Mesenchymal stem cell (in vitro differentiated cells and primary cell): ENCODE measurements at regions not wholly inside any gene's neighbourhood (a gene's known extent, or its start where the extent isn't known, plus 50 kb on each side); places are given as distances from the start of the nearest gene placed in this dataset.
A peak's percentile ranks its signal among the peaks of the same experiment; 100 is the strongest.

Source experiments
- DNase-seq: peaks from one replicate; pipeline ENCODE4 v3.0.0-alpha.2; 2013
- H2AFZ ChIP-seq: one replicate; pipeline ENCODE4 v1.6.1; 2013; ENCODE audit warnings: low read depth, mild to moderate bottlenecking, control low read depth, inconsistent platforms, low read length, moderate library complexity
- H2AK5ac ChIP-seq: 2 replicates; pipeline ENCODE4 v1.6.1; 2013; ENCODE audit warnings: low read length, moderate library complexity, mild to moderate bottlenecking, inconsistent platforms; ENCODE audit not compliant: severe bottlenecking
- H2BK120ac ChIP-seq: one replicate; pipeline ENCODE4 v1.6.1; 2013; ENCODE audit warnings: low read depth, mild to moderate bottlenecking, inconsistent platforms, low read length, moderate library complexity
- H2BK12ac ChIP-seq, 2 experiments: one replicate each; pipeline ENCODE4 v1.6.1; 2013; ENCODE audit warnings: inconsistent platforms in 2 of 2, low read length in 2 of 2, mild to moderate bottlenecking in 2 of 2, moderate library complexity in 2 of 2, control low read depth in 1 of 2
- H2BK15ac ChIP-seq: one replicate; pipeline ENCODE4 v1.6.1; 2013; ENCODE audit warnings: mild to moderate bottlenecking, low read depth, inconsistent platforms; ENCODE audit not compliant: poor library complexity, severe bottlenecking
- H2BK5ac ChIP-seq: 2 replicates; pipeline ENCODE4 v1.6.1; 2013; ENCODE audit warnings: low read depth, mild to moderate bottlenecking, low read length, control low read depth, inconsistent platforms; ENCODE audit not compliant: poor library complexity, severe bottlenecking
- H3K14ac ChIP-seq, 2 experiments: one replicate each; pipeline ENCODE4 v1.6.1; 2013; ENCODE audit warnings: inconsistent platforms in 2 of 2, low read length in 2 of 2, control low read depth in 1 of 2, mild to moderate bottlenecking in 1 of 2, moderate library complexity in 1 of 2
- H3K18ac ChIP-seq, 2 experiments: one replicate each; pipeline ENCODE4 v1.6.1; 2013; ENCODE audit warnings: inconsistent platforms in 2 of 2, low read length in 2 of 2, control low read depth in 1 of 2, low read depth in 1 of 2, mild to moderate bottlenecking in 1 of 2
- H3K23ac ChIP-seq, 2 experiments: one replicate each; pipeline ENCODE4 v1.6.1; 2013; ENCODE audit warnings: inconsistent platforms in 2 of 2, low read length in 2 of 2, mild to moderate bottlenecking in 2 of 2, moderate library complexity in 2 of 2, control low read depth in 1 of 2
- H3K27ac ChIP-seq: 2 replicates; pipeline ENCODE4 v1.5.1; 2013; ENCODE audit warnings: mild to moderate bottlenecking, moderate library complexity, low read length, control low read depth, inconsistent platforms; ENCODE audit not compliant: poor library complexity, severe bottlenecking
- H3K27me3 ChIP-seq, 2 experiments: 2 replicates each; pipeline versions ENCODE4 v1.6.1 to v1.7.0; 2013; ENCODE audit warnings: low read length in 2 of 2, mild to moderate bottlenecking in 2 of 2, moderate library complexity in 2 of 2, control low read depth in 1 of 2, inconsistent platforms in 1 of 2; ENCODE audit not compliant: control insufficient read depth in 1 of 2, insufficient read depth in 1 of 2
- H3K36me3 ChIP-seq, 2 experiments: 2 replicates each; pipeline versions ENCODE4 v1.6.1 to v1.7.0; 2013; ENCODE audit warnings: low read length in 2 of 2, control low read depth in 1 of 2, inconsistent platforms in 1 of 2, low read depth in 1 of 2, mild to moderate bottlenecking in 1 of 2; ENCODE audit not compliant: insufficient read depth in 2 of 2, control insufficient read depth in 1 of 2
- H3K4ac ChIP-seq, 2 experiments: one replicate each; pipeline ENCODE4 v1.6.1; 2013; ENCODE audit warnings: inconsistent platforms in 2 of 2, low read length in 2 of 2, mild to moderate bottlenecking in 2 of 2, moderate library complexity in 2 of 2, control low read depth in 1 of 2, low read depth in 1 of 2
- H3K4me1 ChIP-seq: 2 replicates; pipeline ENCODE4 v1.6.1; 2013; ENCODE audit warnings: low read depth, low read length, control low read depth; ENCODE audit not compliant: control insufficient read depth, insufficient read depth
- H3K4me2 ChIP-seq: 2 replicates; pipeline ENCODE4 v1.6.1; 2013; ENCODE audit warnings: low read length, mild to moderate bottlenecking, inconsistent platforms; ENCODE audit not compliant: poor library complexity, severe bottlenecking
- H3K4me3 ChIP-seq, 2 experiments: 2 replicates each; pipeline versions ENCODE4 v1.5.1 to v1.7.0; 2013; ENCODE audit warnings: low read length in 2 of 2, mild to moderate bottlenecking in 2 of 2, control low read depth in 1 of 2, low read depth in 1 of 2; ENCODE audit not compliant: insufficient read depth in 1 of 2
- H3K79me1 ChIP-seq: replicated peaks from 2 replicates; pipeline ENCODE4 v1.6.1; 2013; ENCODE audit warnings: mild to moderate bottlenecking, control low read depth, low read length, inconsistent platforms; ENCODE audit not compliant: poor library complexity, severe bottlenecking
- H3K9ac ChIP-seq: 2 replicates; pipeline ENCODE4 v1.7.0; 2013; ENCODE audit warnings: mild to moderate bottlenecking, low read length, moderate library complexity
- H3K9me3 ChIP-seq: 2 replicates; pipeline ENCODE4 v1.7.0; 2013; ENCODE audit warnings: mild to moderate bottlenecking, low read length; ENCODE audit not compliant: control insufficient read depth
- H4K8ac ChIP-seq: one replicate; pipeline ENCODE4 v1.6.1; 2013; ENCODE audit warnings: inconsistent platforms, mild to moderate bottlenecking, low read length, moderate library complexity
- H4K91ac ChIP-seq: one replicate; pipeline ENCODE4 v1.6.1; 2013; ENCODE audit warnings: mild to moderate bottlenecking, low read length, inconsistent platforms
- WGBS: methylation state at CpG from one replicate; pipeline ENCODE4 v1.1.7; 2013; ENCODE audit warnings: mixed read lengths; 5-methylcytosine and 5-hydroxymethylcytosine counted together

DNA sequence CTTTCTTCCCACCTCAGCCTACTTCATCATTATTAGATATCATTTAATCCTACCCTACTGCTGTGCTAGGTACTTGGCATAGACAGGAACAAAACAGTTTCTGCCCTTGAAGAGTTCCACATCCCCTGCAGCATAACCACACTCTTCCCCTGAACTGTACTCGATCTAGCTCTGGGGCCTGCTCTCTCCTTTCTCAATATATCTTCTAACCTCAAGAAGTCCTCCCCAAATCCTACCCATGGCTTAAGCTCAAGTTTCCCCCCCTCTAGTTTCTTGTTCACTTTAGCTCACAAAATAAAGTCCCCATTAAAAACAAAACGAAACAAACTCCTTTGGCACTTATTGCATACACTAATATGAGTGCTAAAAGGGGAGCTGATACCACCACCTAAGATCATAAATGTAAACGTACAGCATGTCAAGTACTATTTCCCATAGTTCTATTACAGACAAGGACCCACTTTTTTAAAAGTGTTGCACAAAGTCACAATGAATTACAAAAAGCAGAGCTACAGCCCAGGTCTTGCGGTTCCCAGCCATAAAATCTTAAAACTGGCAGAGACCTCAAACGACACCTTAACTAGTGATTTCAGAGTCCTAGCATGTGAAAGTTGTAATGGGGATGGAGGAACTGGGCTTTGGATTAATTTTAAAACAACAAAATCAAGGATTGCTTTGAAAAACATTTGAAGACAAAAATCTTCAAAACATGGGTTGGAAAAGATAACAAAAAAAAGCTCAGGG is 80.7 kb downstream of the PTPDC1 start:
- H3K23ac ChIP-seq, result no peak overlapping the region
- H3K27me3 ChIP-seq, result no peaks in the 10 kb centered on the region
- H3K79me1 ChIP-seq, result peaks cover 2% of the 10 kb centered on the region
- peak overlapping the region; percentile 68 for H3K9ac ChIP-seq
- no peak overlapping the region for H3K14ac ChIP-seq
- H3K18ac ChIP-seq, result peak overlapping the region in 1 of 2 experiments; percentile 52
- no peak for DNase-seq
- peak overlapping the region in 1 of 2 experiments; percentile 70 for H2BK12ac ChIP-seq
- no peak overlapping the region for H2AFZ ChIP-seq
- peak overlapping the region; percentile 94 for H2AK5ac ChIP-seq
- H2BK5ac ChIP-seq, result peak overlapping the region; percentile 31
- H3K27ac ChIP-seq, result peak overlapping the region; percentile 34
- no peak overlapping the region for H4K91ac ChIP-seq
- H3K4me3 ChIP-seq, result peak overlapping the region in 1 of 2 experiments; percentile 78
- peaks cover 4% of the 10 kb centered on the region for H3K4me1 ChIP-seq
- WGBS, result 96% methylated on average over 5 of the region's 5 CpGs
- no peak overlapping the region for H3K4me2 ChIP-seq
- no peak overlapping the region for H2BK120ac ChIP-seq
- no peak overlapping the region for H3K4ac ChIP-seq
- H2BK15ac ChIP-seq, result no peak overlapping the region
- H4K8ac ChIP-seq, result peak overlapping the region; percentile 92
- H3K36me3 ChIP-seq, result no peaks in the 10 kb centered on the region
- no peaks in the 10 kb centered on the region for H3K9me3 ChIP-seq

DNA sequence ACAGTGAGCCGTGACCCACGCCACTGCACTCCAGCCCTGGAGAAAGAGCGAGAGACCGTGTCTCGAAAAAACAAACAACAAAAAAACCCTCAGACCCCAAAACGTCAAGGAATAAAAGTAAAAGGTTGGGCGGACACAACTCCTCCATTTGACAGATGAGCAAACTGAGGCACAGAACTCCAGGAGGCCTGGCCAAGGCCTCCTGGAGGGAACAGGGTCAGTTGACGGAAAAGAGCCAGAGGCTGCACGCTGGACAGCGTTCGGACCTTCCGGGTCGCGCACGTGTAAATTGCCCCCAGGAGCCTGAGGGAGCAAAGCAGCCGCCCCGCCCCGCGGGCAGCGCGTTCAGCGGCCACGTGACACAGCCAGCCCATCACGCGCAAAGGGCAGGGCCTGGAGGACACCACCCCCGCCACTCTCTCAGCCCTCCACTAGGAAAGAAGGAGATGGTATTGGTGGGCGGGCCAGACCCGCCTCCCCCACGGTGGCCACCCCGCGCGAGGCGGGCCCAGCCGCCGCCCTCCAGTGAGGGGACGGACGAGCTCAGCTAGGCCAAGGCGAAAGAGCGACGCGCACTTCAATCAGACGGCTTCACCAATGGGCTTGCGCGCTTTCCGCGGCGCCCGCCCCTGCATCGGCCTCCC is 81.5 kb downstream of the PTPDC1 start:
- no peak overlapping the region for H2BK120ac ChIP-seq
- no peaks in the 10 kb centered on the region for H3K9me3 ChIP-seq
- peak overlapping the region; percentile 70 to 71 for H2BK12ac ChIP-seq
- H3K9ac ChIP-seq, result peak overlapping the region; percentile 94
- peak overlapping the region; percentile 28 to 52 for H3K18ac ChIP-seq
- H3K4me1 ChIP-seq, result peaks cover 4% of the 10 kb centered on the region
- WGBS, result 12% methylated on average over 42 of the region's 49 CpGs
- peaks cover 2% of the 10 kb centered on the region for H3K79me1 ChIP-seq
- no peak overlapping the region for H2BK15ac ChIP-seq
- H3K4me2 ChIP-seq, result peak overlapping the region; percentile 55
- H4K91ac ChIP-seq, result no peak overlapping the region
- DNase-seq, result peak; percentile 99
- no peaks in the 10 kb centered on the region for H3K36me3 ChIP-seq
- no peak overlapping the region for H3K23ac ChIP-seq
- H3K4ac ChIP-seq, result peak overlapping the region in 1 of 2 experiments; percentile 9
- H3K14ac ChIP-seq, result no peak overlapping the region
- peak overlapping the region; percentile 79 to 97 for H3K4me3 ChIP-seq
- no peaks in the 10 kb centered on the region for H3K27me3 ChIP-seq
- H2AK5ac ChIP-seq, result peak overlapping the region; percentile 94
- H3K27ac ChIP-seq, result peak overlapping the region; percentile 34
- peak overlapping the region; percentile 92 for H4K8ac ChIP-seq
- H2BK5ac ChIP-seq, result peak overlapping the region; percentile 100
- no peak overlapping the region for H2AFZ ChIP-seq

DNA sequence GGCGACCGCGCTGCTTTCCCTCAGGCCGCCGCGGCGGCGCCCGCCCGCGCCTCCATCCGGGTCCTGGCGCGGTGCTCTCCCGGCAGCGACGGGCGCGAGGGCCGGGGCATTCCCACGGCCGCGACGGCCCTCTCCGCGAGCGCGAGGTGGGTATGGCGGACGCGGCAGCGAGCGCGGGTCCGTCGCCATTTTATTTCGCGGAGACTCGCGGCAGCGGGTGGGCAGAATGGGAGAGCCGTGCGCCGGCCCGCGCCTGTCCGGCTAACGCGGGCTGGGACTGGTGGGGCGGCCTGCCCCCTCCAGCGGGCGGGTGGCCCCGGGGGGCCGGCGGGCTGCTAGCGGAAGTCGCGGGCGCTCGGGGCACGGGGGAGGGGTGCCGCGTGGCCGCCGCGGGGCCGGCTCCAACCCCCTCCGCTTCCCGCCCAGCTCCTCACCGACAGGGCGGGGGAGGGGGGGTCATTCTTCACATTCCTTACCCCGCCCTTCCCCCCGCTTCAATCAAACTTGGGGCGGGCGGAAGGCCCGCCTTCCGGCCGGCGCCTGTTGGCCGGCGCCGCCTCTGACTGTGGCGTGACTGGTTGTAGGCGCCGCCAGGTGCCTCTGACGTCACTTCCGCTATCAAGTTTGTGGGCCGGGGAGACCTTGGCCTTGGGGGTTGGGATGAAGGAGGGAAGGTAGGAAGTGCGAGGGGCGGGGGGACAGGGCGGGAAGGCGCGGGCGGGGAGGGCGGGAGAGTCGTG is 82.1 kb downstream of the PTPDC1 start:
- peak overlapping the region; percentile 100 for H2BK5ac ChIP-seq
- peak overlapping the region; percentile 45 for H3K4me2 ChIP-seq
- H3K4me3 ChIP-seq, result peak overlapping the region; percentile 94 to 97
- no peaks in the 10 kb centered on the region for H3K9me3 ChIP-seq
- H3K4ac ChIP-seq, result peak overlapping the region; percentile 99
- H3K4me1 ChIP-seq, result peaks cover 4% of the 10 kb centered on the region
- H2AK5ac ChIP-seq, result peak overlapping the region; percentile 94
- H4K8ac ChIP-seq, result peak overlapping the region; percentile 99
- H3K23ac ChIP-seq, result no peak overlapping the region
- peak overlapping the region in 1 of 2 experiments; percentile 98 for H3K14ac ChIP-seq
- H2BK120ac ChIP-seq, result peak overlapping the region; percentile 97
- peak overlapping the region; percentile 94 for H3K9ac ChIP-seq
- H4K91ac ChIP-seq, result peak overlapping the region; percentile 100
- WGBS, result under 1% methylated on average over 62 of the region's 96 CpGs
- H3K36me3 ChIP-seq, result peaks cover 0 to 2% of the 10 kb centered on the region in 2 experiments
- DNase-seq, result peak; percentile 99
- peak overlapping the region in 1 of 2 experiments; percentile 44 for H2BK12ac ChIP-seq
- H3K27me3 ChIP-seq, result no peaks in the 10 kb centered on the region
- peak overlapping the region; percentile 92 for H3K27ac ChIP-seq
- peak overlapping the region; percentile 100 for H2BK15ac ChIP-seq
- peak overlapping the region; percentile 99 to 100 for H3K18ac ChIP-seq
- peak overlapping the region; percentile 85 for H2AFZ ChIP-seq
- peaks cover 2% of the 10 kb centered on the region for H3K79me1 ChIP-seq
